HepG2 (cell line): ENCODE measurements at regions not wholly inside any gene's neighbourhood (a gene's known extent, or its start where the extent isn't known, plus 50 kb on each side); places are given as distances from the start of the nearest gene placed in this dataset.

Source experiments
- ATAC-seq: fragments of 200-7000 bp; cut with Tn5 transposase; 3 replicates; pipeline ENCODE4 v1.9.1; 2020; ENCODE audit warnings: mild to moderate bottlenecking, moderate library complexity
- BruUV-seq: library from RNA; stranded (reverse); fragments of 400-500 nt; replicated peaks from 2 replicates; lab custom pipeline; 2021; lab: Mats Ljungman, UMichigan
- CTCF ChIA-PET: fragments of 300-600 bp; formaldehyde crosslinking; extraction: SDS; loops from one replicate; lab custom pipeline; 2021; ENCODE audit warnings: low total read pairs, inconsistent platforms, low intra/inter-chr PET ratio; lab: Yijun Ruan, JAX
- POLR2A ChIA-PET: fragments of 350-600 bp; sonication (Branson Sonifier 250); formaldehyde crosslinking; loops from one replicate; lab custom pipeline; 2020; ENCODE audit warnings: antibody characterized with exemption, inconsistent platforms; lab: Yijun Ruan, JAX
- DNase-seq: peaks from one replicate; pipeline ENCODE4 v3.0.0-alpha.2; 2015; ENCODE audit warnings: low spot score
- FAIRE-seq: peaks from 3 replicates; lab custom pipeline; 2011; peaks lifted over from hg19 to GRCh38; lab: Jason Lieb, UNC
- H2AFZ ChIP-seq: one replicate; pipeline ENCODE4 v1.6.1; 2011; ENCODE audit warnings: low read length, inconsistent platforms
- H3K27ac ChIP-seq: fragments of 300-600 bp; 3 replicates; pipeline ENCODE4 v1.8.0; 2011; ENCODE audit warnings: mixed run types, mild to moderate bottlenecking, mixed read lengths, low read length, inconsistent platforms; ENCODE audit not compliant: insufficient read depth; ENCODE audit errors: extremely low read length
- H3K27me3 ChIP-seq, 2 experiments: fragments of 200-600 bp in 1 of 2; 2 replicates in 1 of 2; 3 replicates in 1 of 2; pipeline versions ENCODE4 v1.6.0 to v1.8.0; 2011; ENCODE audit warnings: low read length in 2 of 2, mild to moderate bottlenecking in 2 of 2, moderate library complexity in 2 of 2, inconsistent platforms in 1 of 2; ENCODE audit not compliant: insufficient read depth in 2 of 2, control insufficient read depth in 1 of 2
- H3K36me3 ChIP-seq, 2 experiments: fragments of 200-600 bp in 1 of 2; replicated peaks in 1 of 2; 2 replicates in 1 of 2; 3 replicates in 1 of 2; pipeline versions ENCODE4 v1.5.1 to v1.8.0; 2011; ENCODE audit warnings: low read length in 2 of 2, inconsistent platforms in 1 of 2; ENCODE audit not compliant: insufficient read depth in 2 of 2, control insufficient read depth in 1 of 2
- H3K4me1 ChIP-seq: 2 replicates; pipeline ENCODE4 v1.5.1; 2012; ENCODE audit warnings: low read length, inconsistent platforms; ENCODE audit not compliant: insufficient read depth
- H3K4me2 ChIP-seq: 2 replicates; pipeline ENCODE4 v1.6.0; 2011; ENCODE audit warnings: low read depth, low read length, inconsistent platforms
- H3K4me3 ChIP-seq, 3 experiments: fragments of 200-600 bp in 1 of 3; sonication (generic), shearing (Covaris generic) in 1 of 3; replicated peaks in 1 of 3; 2 replicates each; pipeline ENCODE4 v1.5.1; 2011 to 2016; ENCODE audit warnings: low read length in 3 of 3, inconsistent platforms in 2 of 3, low read depth in 2 of 3, mild to moderate bottlenecking in 2 of 3, control low read depth in 1 of 3, mixed read lengths in 1 of 3; ENCODE audit not compliant: insufficient read depth in 1 of 3
- H3K79me2 ChIP-seq: one replicate; pipeline ENCODE4 v1.6.1; 2011; ENCODE audit warnings: low read length, inconsistent platforms; ENCODE audit not compliant: insufficient read depth
- H3K9ac ChIP-seq: 2 replicates; pipeline ENCODE4 v1.6.0; 2011; ENCODE audit warnings: mild to moderate bottlenecking, low read depth, low read length, inconsistent platforms; ENCODE audit not compliant: insufficient read depth
- H3K9me3 ChIP-seq: 2 replicates; pipeline ENCODE4 v1.5.1; 2012; ENCODE audit warnings: mild to moderate bottlenecking, low read length
- H4K20me1 ChIP-seq: 2 replicates; pipeline ENCODE4 v1.6.0; 2011; ENCODE audit warnings: inconsistent platforms, mild to moderate bottlenecking, low read length, moderate library complexity; ENCODE audit not compliant: insufficient read depth
- AKNA ChIP-seq: sonication (generic); formaldehyde crosslinking; IDR thresholded peaks from 2 replicates; pipeline ENCODE4 v1.4.0; 2020; ENCODE audit warnings: missing genetic modification reagents, borderline replicate concordance
- ARNT ChIP-seq: fragments of 450-650 bp; IDR thresholded peaks from 2 replicates; pipeline ENCODE4 v1.6.1; 2017
- ARNT2 ChIP-seq: sonication (generic); formaldehyde crosslinking; IDR thresholded peaks from 2 replicates; pipeline ENCODE4 v1.8.0; 2022; ENCODE audit warnings: mild to moderate bottlenecking, low read depth, missing genetic modification reagents, moderate library complexity
- ATF1 ChIP-seq: IDR thresholded peaks from 2 replicates; pipeline ENCODE4 v1.6.1; 2016; ENCODE audit warnings: mild to moderate bottlenecking, control low read depth
- CBFB ChIP-seq: sonication (generic); formaldehyde crosslinking; IDR thresholded peaks from 2 replicates; pipeline ENCODE4 v1.4.0; 2020; ENCODE audit warnings: missing genetic modification reagents
- GFI1 ChIP-seq: sonication (generic); formaldehyde crosslinking; IDR thresholded peaks from 2 replicates; pipeline ENCODE4 v1.5.0; 2020; ENCODE audit warnings: missing genetic modification reagents, mild to moderate bottlenecking, borderline replicate concordance
- HDAC6 ChIP-seq: fragments of 200-600 bp; sonication (generic); IDR thresholded peaks from 2 replicates; pipeline ENCODE4 v1.7.0; 2017; ENCODE audit warnings: mild to moderate bottlenecking, antibody characterized with exemption, low read length, low read depth
- HMGA1 ChIP-seq: sonication (generic); formaldehyde crosslinking; conservative IDR thresholded peaks from 2 replicates; pipeline ENCODE4 v1.4.0; 2020; ENCODE audit warnings: missing genetic modification reagents
- IRF1 ChIP-seq: sonication (generic); formaldehyde crosslinking; IDR thresholded peaks from 2 replicates; pipeline ENCODE4 v1.4.0; 2020; ENCODE audit warnings: low read depth, mild to moderate bottlenecking, missing genetic modification reagents
- THAP9 ChIP-seq: sonication (generic); formaldehyde crosslinking; IDR thresholded peaks from 2 replicates; pipeline ENCODE4; 2020; ENCODE audit warnings: missing genetic modification reagents, mild to moderate bottlenecking, borderline replicate concordance
- U2AF2 ChIP-seq: fragments of 200-400 bp; formaldehyde crosslinking; IDR thresholded peaks from 2 replicates; pipeline ENCODE4 v1.6.1; 2017; ENCODE audit warnings: low read depth, mild to moderate bottlenecking, low read length
- ZBTB14 ChIP-seq: sonication (generic); formaldehyde crosslinking; IDR thresholded peaks from 2 replicates; pipeline ENCODE4 v1.4.0; 2020; ENCODE audit warnings: missing genetic modification reagents
- ZBTB26 ChIP-seq: IDR thresholded peaks from 2 replicates; pipeline ENCODE4 v1.6.1; 2016; ENCODE audit warnings: missing compliant biosample characterization, missing genetic modification reagents, borderline replicate concordance
- ZEB1 ChIP-seq: IDR thresholded peaks from 2 replicates; pipeline ENCODE4 v1.6.1; 2012; ENCODE audit warnings: mild to moderate bottlenecking, low read depth, inconsistent platforms; ENCODE audit not compliant: insufficient replicate concordance
- ZNF34 ChIP-seq: sonication (generic); formaldehyde crosslinking; IDR thresholded peaks from 2 replicates; pipeline ENCODE4 v1.4.0; 2020; ENCODE audit warnings: mild to moderate bottlenecking, missing genetic modification reagents, borderline replicate concordance
- WGBS: methylation state at CpG from one replicate; pipeline ENCODE4 v1.1.6; 2017; ENCODE audit warnings: low lambda C conversion rate; 5-methylcytosine and 5-hydroxymethylcytosine counted together
- in situ Hi-C: cut with HindIII; loops from 2 replicates; pipeline ENCODE4 v1.10.0; 2017; ENCODE audit warnings: low pct_unique_long_range_greater_than_20kb; ENCODE audit not compliant: extremely low pct_ligation_motif_present
- intact Hi-C: fragments of 100-400 bp; cut with micrococcal nuclease; formaldehyde crosslinking; loops from one replicate; pipeline ENCODE4 v1.10.0; 2022; ENCODE audit not compliant: unreplicated experiment

- no peak for ATAC-seq
- intact Hi-C loops: no loop called here
- TF ChIP-seq ARNT (no peak), ARNT2 (CRISPR knock-in tag) (no peak), IRF1 (CRISPR knock-in tag) (no peak), THAP9 (CRISPR knock-in tag) (no peak), CBFB (CRISPR knock-in tag) (no peak), ZBTB26 (CRISPR knock-in tag) (no peak), ZBTB14 (CRISPR knock-in tag) (no peak), HMGA1 (CRISPR knock-in tag) (no peak), U2AF2 (no peak), AKNA (CRISPR knock-in tag) (no peak), ZNF34 (no peak), ATF1 (CRISPR knock-in tag) (no peak), GFI1 (CRISPR knock-in tag) (no peak), ZEB1 (no peak), HDAC6 (no peak)
Observed at GRCh38 chr7:51950813-51951212, 634.2 kb upstream of the COBL start.

More at GRCh38 chr7:51950813-51951212, 634.2 kb upstream of the COBL start:
- Histone ChIP-seq H2AFZ (no peak overlapping the region), H3K9me3 (no peaks in the 10 kb centered on the region), H4K20me1 (no peaks in the 10 kb centered on the region), H3K79me2 (no peaks in the 10 kb centered on the region), H3K4me2 (no peak overlapping the region), H3K4me3 (no peak overlapping the region), H3K4me1 (no peaks in the 10 kb centered on the region), H3K27me3 (no peaks in the 10 kb centered on the region), H3K27ac (no peak overlapping the region), H3K36me3 (no peaks in the 10 kb centered on the region), H3K9ac (no peak overlapping the region)
- ChIA-PET POLR2A (no interaction called here), CTCF (no interaction called here)
- in situ Hi-C loops: no loop called here
- DNase-seq (no peak), FAIRE-seq (no peak)
- BruUV-seq: no TSS peak
- WGBS: 13% methylated on average over 3 of the region's 3 CpGs
